Ovary (tissue), 3 donors: ENCODE measurements at regions not wholly inside any gene's neighbourhood (a gene's known extent, or its start where the extent isn't known, plus 50 kb on each side); places are given as distances from the start of the nearest gene placed in this dataset.

Source experiments
- CTCF ChIP-seq, 3 donors: fragments of 450-650 bp in 2 of 3; fragments of 200-600 bp in 1 of 3; IDR thresholded peaks; one replicate each; pipeline versions ENCODE4 v1.5.1 to v1.8.0; 2016 to 2022; ENCODE audit warnings: antibody characterized with exemption in 3 of 3, mild to moderate bottlenecking in 1 of 3
- EP300 ChIP-seq: sonication (generic); formaldehyde crosslinking; IDR thresholded peaks from one replicate; pipeline ENCODE4 v1.6.1; 2017; ENCODE audit warnings: antibody characterized with exemption
- POLR2A ChIP-seq: fragments of 450-650 bp; IDR thresholded peaks from one replicate; pipeline ENCODE4 v1.6.1; 2017; ENCODE audit warnings: antibody characterized with exemption, mild to moderate bottlenecking, moderate library complexity
- donor health status: DM: no; HTN: no; CAD: no.

DNA sequence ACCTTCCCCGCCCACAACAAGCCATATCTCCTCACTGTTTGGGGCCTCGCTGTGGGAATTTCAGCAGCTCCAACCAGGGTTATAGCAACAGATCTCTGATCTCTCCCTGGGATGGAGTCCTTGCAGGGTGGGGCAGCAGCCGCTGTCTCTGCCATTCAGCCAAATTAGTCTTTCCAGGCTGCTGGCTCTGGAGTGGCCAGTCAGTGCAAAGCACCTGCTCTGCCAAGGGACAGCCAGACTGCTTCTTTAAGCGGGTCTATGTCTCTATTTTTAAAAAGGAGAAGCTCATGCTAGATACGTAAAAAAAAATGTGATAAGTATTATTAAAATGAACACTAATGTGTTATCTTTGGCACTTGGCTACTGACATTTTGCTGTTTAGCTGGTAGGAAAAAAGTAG, 380.2 kb downstream of the CDH10 start:
- no peak for TF ChIP-seq POLR2A
- TF ChIP-seq CTCF (IDR thresholded peaks at IDR 0.05), result no peak
- TF ChIP-seq EP300, result no peak
